ENCODE measurements at regions not wholly inside any gene's neighbourhood (a gene's known extent, or its start where the extent isn't known, plus 50 kb on each side); places are given as distances from the start of the nearest gene placed in this dataset.

GRCh38 chr7:25280181-25280580 lies 51.9 kb upstream of the NPVF start:
- TF ChIP-seq CTCF (IDR thresholded peaks at IDR 0.05) (no peak), POLR2A (IDR thresholded peaks at IDR 0.05) (no peak)

Data from adrenal gland (tissue), 5 donors.